Nephron progenitor cell (in vitro differentiated cells): ENCODE measurements at regions not wholly inside any gene's neighbourhood (a gene's known extent, or its start where the extent isn't known, plus 50 kb on each side); places are given as distances from the start of the nearest gene placed in this dataset.
"Not testable (repeated sequence)": the region's sequence is repeated elsewhere in the genome, so short reads cannot be mapped to it uniquely, and the experiment has no call there.

Experiments
- DNase-seq: peaks from one replicate; pipeline ENCODE4 v3.0.0; 2021
- H3K27ac Mint-ChIP-seq: 2 replicates; pipeline ENCODE4 v1.8.0; 2021; ENCODE audit warnings: mild to moderate bottlenecking, moderate library complexity, mixed read lengths
- H3K27me3 Mint-ChIP-seq: 2 replicates; pipeline ENCODE4 v1.8.0; 2021; ENCODE audit warnings: mild to moderate bottlenecking, low read depth, mixed read lengths; ENCODE audit not compliant: poor library complexity
- H3K36me3 Mint-ChIP-seq: 2 replicates; pipeline ENCODE4 v1.8.0; 2021; ENCODE audit warnings: low read depth, mixed read lengths
- H3K4me1 Mint-ChIP-seq: 2 replicates; pipeline ENCODE4 v1.8.0; 2021; ENCODE audit warnings: mixed read lengths
- H3K4me3 Mint-ChIP-seq: 2 replicates; pipeline ENCODE4 v1.8.0; 2021; ENCODE audit warnings: mild to moderate bottlenecking, moderate library complexity, mixed read lengths
- H3K9me3 Mint-ChIP-seq: 2 replicates; pipeline ENCODE4 v1.8.0; 2021; ENCODE audit warnings: mild to moderate bottlenecking, moderate library complexity, mixed read lengths
- TF ChIP-seq, protein P1 (sequence below): fragments of 200-600 bp; sonication (generic); IDR thresholded peaks from 2 replicates; pipeline ENCODE4 v1.5.0; 2021; ENCODE audit warnings: antibody characterized with exemption

DNA sequence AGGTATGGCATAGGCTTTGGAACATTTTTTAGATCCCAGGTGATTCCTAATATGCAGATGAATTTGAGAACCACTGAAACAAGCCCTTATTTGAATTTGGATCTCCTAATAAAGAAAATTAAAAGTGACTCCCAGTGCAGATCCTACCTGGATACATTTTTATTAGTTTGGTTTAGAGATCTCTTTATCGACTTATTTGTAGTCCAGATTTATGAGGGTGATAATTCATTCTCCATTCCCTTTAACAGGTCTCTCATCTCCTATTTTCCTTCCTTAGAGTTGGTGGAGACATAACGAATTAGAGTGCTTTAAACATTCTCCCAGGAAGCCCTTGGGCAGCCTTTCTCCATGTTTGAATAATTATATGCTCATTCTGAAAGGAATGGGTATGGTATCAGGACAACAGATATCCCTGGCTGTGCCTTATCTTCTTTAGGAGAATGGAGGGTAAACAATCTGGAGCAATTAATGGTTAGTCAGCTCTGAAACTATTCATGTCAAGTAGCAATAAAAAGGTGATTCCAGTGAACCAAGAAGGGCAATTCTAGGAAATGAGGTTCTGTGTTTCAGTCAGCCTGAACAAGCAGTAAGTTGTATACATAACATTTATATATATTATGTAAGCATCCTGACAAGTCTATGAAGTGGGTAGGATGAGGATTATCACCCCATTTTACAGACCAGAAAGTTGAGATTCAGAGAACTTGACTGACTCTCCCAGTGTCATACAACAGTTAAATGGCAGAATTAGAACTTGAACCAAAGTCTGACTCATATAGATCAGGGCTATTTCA, 53.9 kb upstream of the RCE1 start:
- no peaks in the 10 kb centered on the region for H3K27me3 Mint-ChIP-seq
- H3K4me3 Mint-ChIP-seq = no peak overlapping the region
- no peaks in the 10 kb centered on the region for H3K9me3 Mint-ChIP-seq
- peak overlapping the region; percentile 64 for H3K27ac Mint-ChIP-seq
- TF ChIP-seq, protein P1, sequence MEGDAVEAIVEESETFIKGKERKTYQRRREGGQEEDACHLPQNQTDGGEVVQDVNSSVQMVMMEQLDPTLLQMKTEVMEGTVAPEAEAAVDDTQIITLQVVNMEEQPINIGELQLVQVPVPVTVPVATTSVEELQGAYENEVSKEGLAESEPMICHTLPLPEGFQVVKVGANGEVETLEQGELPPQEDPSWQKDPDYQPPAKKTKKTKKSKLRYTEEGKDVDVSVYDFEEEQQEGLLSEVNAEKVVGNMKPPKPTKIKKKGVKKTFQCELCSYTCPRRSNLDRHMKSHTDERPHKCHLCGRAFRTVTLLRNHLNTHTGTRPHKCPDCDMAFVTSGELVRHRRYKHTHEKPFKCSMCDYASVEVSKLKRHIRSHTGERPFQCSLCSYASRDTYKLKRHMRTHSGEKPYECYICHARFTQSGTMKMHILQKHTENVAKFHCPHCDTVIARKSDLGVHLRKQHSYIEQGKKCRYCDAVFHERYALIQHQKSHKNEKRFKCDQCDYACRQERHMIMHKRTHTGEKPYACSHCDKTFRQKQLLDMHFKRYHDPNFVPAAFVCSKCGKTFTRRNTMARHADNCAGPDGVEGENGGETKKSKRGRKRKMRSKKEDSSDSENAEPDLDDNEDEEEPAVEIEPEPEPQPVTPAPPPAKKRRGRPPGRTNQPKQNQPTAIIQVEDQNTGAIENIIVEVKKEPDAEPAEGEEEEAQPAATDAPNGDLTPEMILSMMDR = no peak
- no peaks in the 10 kb centered on the region for H3K36me3 Mint-ChIP-seq
- H3K4me1 Mint-ChIP-seq = no peaks in the 10 kb centered on the region
- DNase-seq = no peak

DNA sequence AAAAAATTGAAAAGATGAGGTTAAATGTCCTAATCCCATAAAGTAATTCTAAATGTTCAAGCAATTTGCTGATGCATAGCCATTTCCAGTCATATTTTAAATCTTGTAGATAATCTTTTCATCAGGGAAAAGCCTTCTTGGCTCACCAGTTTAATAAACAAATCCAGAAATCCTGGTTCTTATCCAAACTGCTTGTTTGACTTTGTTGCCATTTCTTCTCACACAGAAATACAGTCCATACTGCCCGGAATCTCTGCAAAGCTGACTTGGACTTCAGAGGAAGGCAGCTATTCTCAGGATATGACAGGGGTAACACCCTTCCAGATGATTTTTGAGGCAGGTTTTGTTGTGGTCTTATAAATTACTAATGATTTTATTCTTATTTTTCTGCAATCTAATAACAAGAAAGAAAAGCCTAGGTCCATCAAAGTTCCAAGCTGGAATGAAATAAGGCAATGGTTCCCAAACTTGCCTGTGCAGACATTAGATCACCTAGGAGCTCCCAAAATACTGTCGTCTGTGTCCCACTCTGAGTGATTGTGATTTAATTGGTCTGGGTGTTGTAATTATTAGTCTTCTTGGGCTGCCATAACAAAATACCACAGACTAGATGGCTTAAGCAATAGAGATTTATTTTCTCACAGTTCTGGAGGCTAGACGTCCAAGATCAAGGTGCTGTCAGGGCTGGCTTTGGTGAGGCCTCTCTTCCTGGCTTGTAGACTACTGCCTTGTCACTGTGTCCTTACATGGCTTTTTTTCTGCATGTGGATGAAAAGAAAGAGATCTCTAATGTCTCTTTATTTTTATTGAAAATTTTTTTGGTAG, 55.1 kb upstream of the RCE1 start:
- no peaks in the 10 kb centered on the region for H3K27me3 Mint-ChIP-seq
- no peak for DNase-seq
- TF ChIP-seq, protein P1 = no peak
- no peaks in the 10 kb centered on the region for H3K9me3 Mint-ChIP-seq
- H3K36me3 Mint-ChIP-seq = no peaks in the 10 kb centered on the region
- H3K4me3 Mint-ChIP-seq = no peak overlapping the region
- H3K27ac Mint-ChIP-seq = peak overlapping the region; percentile 31
- H3K4me1 Mint-ChIP-seq = no peaks in the 10 kb centered on the region

DNA sequence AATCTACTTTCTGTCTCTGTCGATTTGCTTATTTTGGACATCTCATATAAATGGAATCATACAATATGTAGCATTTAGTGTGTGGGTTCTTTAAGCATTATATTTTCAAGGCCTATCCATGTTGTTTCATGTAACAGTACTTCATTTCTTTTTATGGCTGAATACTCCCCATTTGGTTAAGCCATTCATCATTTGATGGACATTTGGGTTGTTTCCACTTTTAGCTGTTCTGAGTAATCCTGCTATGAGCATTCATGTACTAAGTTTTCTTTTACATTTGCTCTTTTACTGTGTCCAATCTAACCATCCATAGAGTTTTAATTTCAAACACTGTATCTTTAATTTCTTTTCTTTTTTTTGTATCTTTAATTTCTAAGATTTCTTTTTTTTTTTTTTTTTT, 55.6 kb upstream of the SPTBN2 start:
- Mint-ChIP-seq H3K4me3 (no peak overlapping the region), H3K36me3 (peaks cover 6% of the 10 kb centered on the region), H3K9me3 (no peaks in the 10 kb centered on the region), H3K27ac (no peak overlapping the region), H3K4me1 (no peaks in the 10 kb centered on the region), H3K27me3 (no peaks in the 10 kb centered on the region)
- TF ChIP-seq, protein P1 = no peak
- DNase-seq = no peak

DNA sequence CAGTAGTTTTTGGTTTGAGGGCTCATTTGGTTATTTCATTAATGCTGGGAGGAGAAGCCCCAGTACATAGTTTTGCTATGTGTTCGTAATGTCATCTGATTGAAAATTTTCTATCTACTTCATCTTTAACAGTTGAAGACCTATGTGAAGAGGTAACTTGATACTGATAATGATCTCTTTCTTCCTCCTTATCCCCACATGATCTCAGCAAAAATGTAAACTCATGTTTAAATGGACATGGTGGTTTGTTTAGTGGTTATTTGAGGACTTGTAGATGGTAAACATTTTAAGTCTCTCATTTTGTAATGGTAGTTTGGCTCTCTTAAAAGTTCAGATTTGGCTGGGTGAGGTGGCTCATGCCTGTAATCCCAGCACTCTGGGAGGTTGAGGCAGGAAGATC, 53.7 kb upstream of the SPTBN2 start:
- H3K27me3 Mint-ChIP-seq = no peaks in the 10 kb centered on the region
- TF ChIP-seq, protein P1 = no peak
- H3K27ac Mint-ChIP-seq = no peak overlapping the region
- H3K4me3 Mint-ChIP-seq = no peak overlapping the region
- peaks cover 21% of the 10 kb centered on the region for H3K36me3 Mint-ChIP-seq
- H3K9me3 Mint-ChIP-seq = no peaks in the 10 kb centered on the region
- no peaks in the 10 kb centered on the region for H3K4me1 Mint-ChIP-seq
- DNase-seq = no peak

DNA sequence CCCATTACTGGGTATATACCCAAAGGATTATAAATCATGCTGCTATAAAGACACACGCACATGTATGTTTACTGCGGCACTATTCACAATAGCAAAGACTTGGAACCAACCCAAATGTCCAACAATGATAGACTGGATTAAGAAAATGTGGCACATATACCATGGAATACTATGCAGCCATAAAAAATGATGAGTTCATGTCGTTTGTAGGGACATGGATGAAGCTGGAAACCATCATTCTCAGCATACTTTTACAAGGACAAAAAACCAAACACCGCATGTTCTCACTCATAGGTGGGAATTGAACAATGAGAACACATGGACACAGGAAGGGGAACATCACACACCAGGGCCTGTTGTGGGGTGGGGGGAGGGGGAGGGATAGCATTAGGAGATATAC, 50.6 kb upstream of the SPTBN2 start:
- H3K4me1 Mint-ChIP-seq = not testable (repeated sequence)

More for the DNA sequence above, 50.6 kb upstream of the SPTBN2 start:
- H3K27me3 Mint-ChIP-seq, H3K27ac Mint-ChIP-seq, H3K4me3 Mint-ChIP-seq, DNase-seq, H3K9me3 Mint-ChIP-seq: not testable (repeated sequence)
- peaks cover 21% of the 10 kb centered on the region for H3K36me3 Mint-ChIP-seq
